Activated T-cell treated with anti-CD3 and anti-CD28 coated beads for 48 hours (primary cell): ENCODE measurements at regions not wholly inside any gene's neighbourhood (a gene's known extent, or its start where the extent isn't known, plus 50 kb on each side); places are given as distances from the start of the nearest gene placed in this dataset.
"Not testable (repeated sequence)": the region's sequence is repeated elsewhere in the genome, so short reads cannot be mapped to it uniquely, and the experiment has no call there.

Source experiments
- DNase-seq: peaks from one replicate; pipeline ENCODE4 v3.0.0-alpha.2; 2020; ENCODE audit warnings: low read depth

- no peak for DNase-seq
Observed at GRCh38 chr5:152107220-152107619, 182.6 kb upstream of the GLRA1 start.

- no peak for DNase-seq
Observed at GRCh38 chr5:152106571-152106970, 181.9 kb upstream of the GLRA1 start.

DNA sequence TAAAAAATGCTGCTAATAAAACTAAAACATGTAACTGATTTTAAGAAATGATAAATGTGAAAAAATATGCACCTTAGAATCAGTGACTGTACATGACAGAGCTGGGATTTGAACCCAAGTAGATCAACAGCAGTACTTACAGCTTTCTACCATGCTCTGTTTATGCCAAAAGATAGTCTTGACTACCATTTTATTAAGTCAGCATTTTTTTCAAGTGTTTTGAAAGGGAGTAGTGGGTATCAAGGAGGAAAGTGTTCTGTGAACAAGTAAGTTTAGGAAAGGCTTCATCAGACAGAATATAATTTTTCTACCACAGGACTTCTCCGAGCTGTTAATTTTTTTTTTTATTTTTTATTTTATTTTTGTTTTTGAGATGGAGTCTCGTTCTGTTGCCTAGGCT, 180.4 kb upstream of the GLRA1 start:
- DNase-seq, result no peak

GRCh38 chr5:152104211-152104610, 179.6 kb upstream of the GLRA1 start:
- no peak for DNase-seq

DNA sequence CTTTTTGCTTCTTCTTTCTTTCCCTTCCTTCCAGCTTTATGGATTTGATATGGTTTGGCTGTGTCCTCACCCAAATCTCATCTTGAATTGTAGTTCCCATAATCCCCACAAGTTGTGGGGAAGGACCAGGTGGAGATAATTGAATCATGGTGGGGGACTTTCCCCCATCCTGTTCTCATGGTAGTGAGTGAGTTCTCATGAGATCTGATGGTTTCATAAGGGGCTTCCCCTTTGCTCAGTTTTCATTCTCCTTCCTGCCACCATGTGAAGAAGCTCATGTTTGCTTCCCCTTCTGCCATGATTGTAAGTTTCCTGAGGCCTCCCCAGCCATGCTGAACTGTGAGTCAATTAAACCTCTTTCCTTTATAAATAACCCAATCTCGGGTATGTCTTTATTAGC, 178.3 kb upstream of the GLRA1 start:
- DNase-seq, result not testable (repeated sequence)

GRCh38 chr5:152102057-152102456, 177.4 kb upstream of the GLRA1 start:
- DNase-seq, result no peak

- DNase-seq, result no peak
Observed at GRCh38 chr5:152100462-152100861, 175.8 kb upstream of the GLRA1 start.

DNA sequence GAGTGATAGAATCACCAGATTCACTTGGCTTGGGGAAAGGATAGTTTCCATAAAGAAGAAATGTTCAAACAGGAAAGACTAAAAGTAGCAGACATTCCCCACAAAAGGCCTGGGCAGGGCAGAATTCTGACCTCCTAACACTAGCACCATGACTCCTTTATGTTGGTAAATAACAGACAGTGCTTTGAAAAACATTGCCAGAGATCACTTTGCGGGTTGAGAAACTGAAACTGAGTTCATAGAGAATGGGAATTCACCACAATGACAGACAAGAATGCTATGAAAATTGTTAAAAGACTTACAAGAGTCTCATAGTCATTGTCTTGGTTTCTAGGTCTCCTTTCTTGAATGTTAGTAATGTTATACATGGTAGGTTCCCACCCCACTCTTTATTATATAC, 172.5 kb upstream of the GLRA1 start:
- DNase-seq, result no peak

DNA sequence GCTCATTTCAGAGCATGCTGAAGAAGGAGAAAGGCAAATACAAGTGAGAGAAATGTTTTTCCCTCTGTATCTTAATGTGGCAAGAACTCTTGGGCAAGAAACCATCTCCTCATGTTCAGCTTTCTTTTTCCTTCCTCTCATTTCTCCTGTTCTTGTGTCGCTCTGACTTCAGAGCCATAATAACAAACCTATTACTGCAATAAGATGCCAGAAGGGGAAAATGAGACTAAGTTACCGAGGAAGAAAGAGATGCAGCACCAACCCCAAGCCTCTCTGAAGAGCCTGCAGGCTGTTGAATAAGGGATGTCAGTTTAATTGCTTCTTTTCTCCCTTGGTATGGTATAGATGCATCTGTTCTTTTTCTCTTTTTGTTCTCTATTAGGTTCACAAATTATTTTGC, 170.1 kb upstream of the GLRA1 start:
- DNase-seq, result no peak

DNA sequence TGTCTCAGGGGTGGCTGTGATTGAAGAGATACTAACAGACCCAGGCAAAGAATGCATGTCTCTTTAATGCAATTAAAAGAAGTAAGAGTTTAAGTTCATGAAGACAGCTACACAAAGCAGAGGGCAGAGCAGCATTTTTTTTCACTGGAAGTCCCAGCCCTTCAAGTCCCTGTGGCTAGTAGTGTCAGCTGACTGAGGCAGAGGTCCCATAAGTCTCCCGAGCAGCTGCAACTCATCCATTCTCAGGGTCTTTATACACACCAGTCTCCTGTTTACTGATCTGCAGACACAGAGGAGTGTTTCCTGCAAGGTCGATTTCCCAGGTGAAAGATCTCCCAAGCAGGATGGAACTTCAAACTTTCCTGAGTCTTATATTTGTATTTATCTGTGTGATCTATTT, 169.4 kb upstream of the GLRA1 start:
- DNase-seq, result no peak

DNA sequence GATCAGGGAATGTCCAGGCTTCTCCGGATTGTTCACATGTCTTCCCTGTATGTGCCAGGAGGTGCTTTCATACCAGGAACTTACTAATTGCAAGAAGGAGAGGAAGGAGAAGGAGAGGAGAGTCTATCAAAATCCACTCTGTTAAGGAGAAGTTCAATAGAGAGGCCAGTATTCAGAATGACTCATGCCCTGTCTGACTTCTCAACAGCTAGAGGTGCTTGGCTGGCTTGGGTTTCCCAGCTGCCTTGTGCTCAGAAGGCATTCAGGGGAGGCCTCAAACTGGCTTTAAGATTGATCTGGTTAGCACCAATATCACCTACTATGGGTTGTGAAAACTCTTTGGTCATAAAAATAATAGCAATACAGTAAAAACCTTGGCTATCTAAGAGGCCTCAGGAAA, 167.9 kb upstream of the GLRA1 start:
- no peak for DNase-seq

GRCh38 chr5:152089644-152090043, 165.0 kb upstream of the GLRA1 start:
- DNase-seq, result no peak

GRCh38 chr5:152086668-152087067, 162.0 kb upstream of the GLRA1 start:
- DNase-seq, result no peak

- DNase-seq, result no peak
Observed at GRCh38 chr5:152084476-152084875, 159.8 kb upstream of the GLRA1 start.

GRCh38 chr5:152083231-152083630, 158.6 kb upstream of the GLRA1 start:
- DNase-seq, result no peak

GRCh38 chr5:152072091-152072490, 147.4 kb upstream of the GLRA1 start:
- no peak for DNase-seq

DNA sequence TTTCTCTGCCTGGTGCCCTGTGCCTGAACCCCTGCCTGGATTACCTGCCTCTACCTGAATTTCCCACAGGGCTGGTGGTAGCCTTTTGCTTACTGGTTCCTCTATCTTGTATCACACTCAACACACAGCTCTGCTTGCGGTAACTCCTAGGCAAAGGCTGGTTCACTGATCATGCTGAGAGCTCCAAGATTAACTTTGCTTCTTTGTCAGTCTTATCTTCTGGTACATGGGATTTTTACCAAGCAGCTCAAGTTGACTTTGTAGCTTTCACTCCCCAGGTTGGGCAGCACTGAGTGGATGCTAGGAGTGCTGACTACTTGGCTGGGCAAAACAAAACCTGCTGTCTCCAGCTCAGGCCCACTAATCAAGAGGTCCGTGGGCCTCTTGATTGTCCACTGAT, 145.9 kb upstream of the GLRA1 start:
- no peak for DNase-seq

DNA sequence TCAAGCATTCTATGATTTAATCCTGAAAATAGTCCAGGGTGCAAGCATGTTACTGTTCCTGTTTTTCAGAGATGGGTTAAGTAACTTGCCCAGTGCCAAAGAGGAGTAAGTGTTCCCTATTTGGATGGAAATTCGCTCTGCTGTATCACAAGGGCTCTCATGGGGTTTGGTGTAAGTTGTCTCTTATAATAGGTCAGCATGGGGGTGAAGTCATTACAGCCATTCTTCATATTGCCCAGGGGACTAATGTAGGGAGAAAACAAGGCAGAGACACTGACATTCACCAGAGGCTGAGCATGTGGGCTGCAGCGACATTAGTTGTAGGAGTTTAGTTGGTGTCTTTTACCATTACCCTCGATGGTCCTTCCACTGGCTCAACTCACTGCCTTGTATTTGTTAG, 142.1 kb upstream of the GLRA1 start:
- DNase-seq, result no peak

DNA sequence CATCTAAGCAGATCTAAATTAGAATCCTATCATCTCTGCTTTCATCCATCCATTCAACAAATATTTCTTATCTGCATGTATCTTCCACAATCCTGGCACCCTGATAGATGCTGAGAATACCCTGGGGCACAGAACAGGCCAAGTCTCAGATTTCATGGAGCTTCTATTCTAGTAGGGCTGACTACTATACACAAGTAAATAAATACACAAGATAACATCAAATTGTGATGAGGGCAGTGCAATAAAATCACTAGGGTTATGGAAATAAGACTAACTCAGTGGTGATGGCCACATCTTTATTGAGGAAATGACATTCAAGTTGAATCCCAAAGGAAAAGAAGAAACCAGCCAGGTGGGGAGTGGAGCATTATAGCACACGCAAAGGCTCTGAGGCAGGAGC, 138.4 kb upstream of the GLRA1 start:
- no peak for DNase-seq

DNA sequence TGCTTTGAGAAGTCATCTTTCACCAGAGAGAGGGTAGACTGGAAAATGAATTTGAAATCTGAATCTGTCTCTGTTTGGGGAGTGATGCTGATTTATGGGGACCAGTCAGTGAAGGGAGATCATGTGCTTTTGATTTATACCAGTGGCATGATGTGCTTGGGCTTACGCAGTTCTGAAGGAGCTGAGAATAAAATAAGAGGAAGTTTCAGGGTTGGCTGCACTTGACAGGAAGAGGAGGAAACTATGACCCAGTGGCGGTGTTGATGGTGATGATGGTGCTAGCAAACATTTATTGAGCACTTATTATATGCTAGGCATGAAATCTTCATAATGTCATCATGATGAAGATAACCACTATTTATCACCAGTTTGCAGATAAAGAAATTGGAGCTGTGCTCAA, 136.4 kb upstream of the GLRA1 start:
- DNase-seq, result no peak

DNA sequence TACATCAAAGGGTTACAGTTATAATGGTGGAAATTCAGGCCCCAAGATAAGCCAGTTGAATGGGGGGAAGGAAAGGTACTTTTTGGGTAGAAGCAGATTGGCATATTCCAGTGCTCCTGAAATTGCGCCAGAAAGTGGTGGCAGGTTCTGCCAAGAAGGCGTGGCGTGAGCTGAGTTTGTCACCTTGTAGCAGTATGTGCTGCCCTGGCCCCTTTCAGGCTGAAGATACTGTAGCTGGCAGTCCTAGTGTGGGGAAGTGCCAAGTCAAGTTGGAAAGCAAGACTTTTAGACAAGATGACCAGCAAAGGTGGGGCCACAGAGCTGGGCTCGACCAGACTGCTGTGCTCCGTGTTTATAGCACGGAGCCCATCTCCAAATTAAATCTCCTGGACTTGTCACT, 133.6 kb upstream of the GLRA1 start:
- DNase-seq, result no peak

- no peak for DNase-seq
Observed at GRCh38 chr5:152056931-152057330, 132.3 kb upstream of the GLRA1 start.

DNA sequence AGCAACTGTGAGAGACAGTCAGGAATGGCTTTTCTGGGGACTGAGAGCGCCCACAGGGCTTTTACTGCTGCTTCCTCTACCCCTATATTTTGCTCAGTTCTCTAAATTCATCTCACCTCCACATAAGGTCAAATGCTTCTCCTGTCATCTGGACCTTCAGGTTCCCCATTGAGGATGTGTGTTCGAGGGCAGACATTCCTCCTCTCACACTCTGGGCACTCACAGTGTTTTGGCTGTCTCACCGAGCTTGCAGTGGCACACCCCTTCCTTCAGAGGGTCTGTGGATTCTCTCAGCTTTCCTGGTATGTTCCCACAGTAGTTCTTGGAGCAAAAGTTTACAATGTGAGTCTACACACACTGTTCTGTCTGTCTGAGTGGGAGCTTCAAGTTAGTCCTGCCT, 127.8 kb upstream of the GLRA1 start:
- DNase-seq, result no peak

DNA sequence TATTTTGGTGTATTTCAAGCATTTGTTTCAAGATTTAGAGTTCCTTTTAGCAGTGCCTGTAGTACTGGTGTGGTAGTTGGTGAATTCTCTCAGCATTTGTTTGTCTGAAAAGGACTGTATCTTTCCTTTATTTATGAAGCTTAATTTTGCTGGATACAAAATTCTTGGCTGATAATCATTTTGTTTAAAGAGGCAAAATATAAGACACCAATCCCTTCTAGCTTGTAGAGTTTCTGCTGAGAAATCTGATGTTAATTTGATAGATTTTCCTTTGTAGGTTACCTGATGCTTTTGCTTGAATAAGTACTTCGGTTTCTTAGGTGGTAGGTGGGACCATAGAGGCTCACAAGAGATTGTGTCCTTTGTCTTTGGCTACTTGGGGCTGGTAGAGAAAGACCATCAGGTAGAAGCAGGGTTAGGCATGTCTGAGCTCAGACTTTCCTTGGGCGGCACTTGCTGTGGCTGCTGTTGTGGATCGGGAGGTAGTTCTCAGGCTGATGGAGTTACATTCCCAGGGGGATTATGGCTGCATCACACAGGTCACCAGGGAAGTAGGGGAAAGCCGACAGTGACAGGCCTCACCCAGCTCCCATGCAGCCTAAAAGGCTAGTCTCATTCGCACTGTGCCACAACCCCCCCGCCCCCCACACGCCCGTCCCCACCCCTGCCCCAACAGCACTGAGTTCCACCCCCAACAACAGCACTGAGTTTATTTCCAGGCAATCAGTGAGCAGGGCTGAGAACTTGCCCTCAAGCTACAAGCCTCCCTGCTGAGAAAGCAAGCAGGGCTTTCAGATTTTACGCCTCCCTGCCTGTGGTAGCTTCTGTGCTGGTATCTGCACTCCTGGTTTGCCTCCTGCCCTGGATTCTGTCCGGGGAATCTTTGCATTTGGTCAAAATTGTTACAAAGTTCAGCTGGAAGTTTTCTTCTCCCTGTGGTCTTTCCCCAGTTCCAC, 127.1 kb upstream of the GLRA1 start:
- no peak for DNase-seq
